ENCODE measurements at regions not wholly inside any gene's neighbourhood (a gene's known extent, or its start where the extent isn't known, plus 50 kb on each side); places are given as distances from the start of the nearest gene placed in this dataset.

DNA sequence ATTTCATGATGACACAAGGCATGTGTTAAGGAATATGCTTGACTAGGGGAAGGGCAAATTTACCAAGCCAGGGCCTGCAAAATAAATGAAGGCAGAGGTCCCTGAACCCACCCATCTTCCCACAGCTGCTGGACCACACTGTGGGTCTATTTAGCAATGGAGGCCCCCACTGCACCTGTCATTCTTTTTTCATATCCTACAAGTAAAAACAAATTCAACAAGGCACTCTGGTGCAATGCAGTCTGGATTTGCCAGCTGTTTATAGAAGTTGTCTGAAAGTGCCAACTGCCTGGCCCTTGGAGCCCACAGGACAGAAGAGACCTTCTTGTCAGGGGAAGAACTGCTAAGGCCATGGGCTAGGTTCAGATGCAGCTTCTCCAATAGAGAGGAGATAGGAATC lies 112.8 kb upstream of the ATL2 start:
- H3K27me3 ChIP-seq: no peaks in the 10 kb centered on the region
- TF ChIP-seq, protein P1, sequence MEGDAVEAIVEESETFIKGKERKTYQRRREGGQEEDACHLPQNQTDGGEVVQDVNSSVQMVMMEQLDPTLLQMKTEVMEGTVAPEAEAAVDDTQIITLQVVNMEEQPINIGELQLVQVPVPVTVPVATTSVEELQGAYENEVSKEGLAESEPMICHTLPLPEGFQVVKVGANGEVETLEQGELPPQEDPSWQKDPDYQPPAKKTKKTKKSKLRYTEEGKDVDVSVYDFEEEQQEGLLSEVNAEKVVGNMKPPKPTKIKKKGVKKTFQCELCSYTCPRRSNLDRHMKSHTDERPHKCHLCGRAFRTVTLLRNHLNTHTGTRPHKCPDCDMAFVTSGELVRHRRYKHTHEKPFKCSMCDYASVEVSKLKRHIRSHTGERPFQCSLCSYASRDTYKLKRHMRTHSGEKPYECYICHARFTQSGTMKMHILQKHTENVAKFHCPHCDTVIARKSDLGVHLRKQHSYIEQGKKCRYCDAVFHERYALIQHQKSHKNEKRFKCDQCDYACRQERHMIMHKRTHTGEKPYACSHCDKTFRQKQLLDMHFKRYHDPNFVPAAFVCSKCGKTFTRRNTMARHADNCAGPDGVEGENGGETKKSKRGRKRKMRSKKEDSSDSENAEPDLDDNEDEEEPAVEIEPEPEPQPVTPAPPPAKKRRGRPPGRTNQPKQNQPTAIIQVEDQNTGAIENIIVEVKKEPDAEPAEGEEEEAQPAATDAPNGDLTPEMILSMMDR (IDR thresholded peaks at IDR 0.05): no peak
- H3K4me3 ChIP-seq: no peak overlapping the region
- intact Hi-C loops (cut with DNase I): no loop called here
- DNase-seq: no peak
- no peaks in the 10 kb centered on the region for H3K36me3 ChIP-seq
- no peaks in the 10 kb centered on the region for H3K4me1 ChIP-seq
- ATAC-seq: no peak
- no peaks in the 10 kb centered on the region for H3K9me3 ChIP-seq
- no peak overlapping the region for H3K27ac ChIP-seq

DNA sequence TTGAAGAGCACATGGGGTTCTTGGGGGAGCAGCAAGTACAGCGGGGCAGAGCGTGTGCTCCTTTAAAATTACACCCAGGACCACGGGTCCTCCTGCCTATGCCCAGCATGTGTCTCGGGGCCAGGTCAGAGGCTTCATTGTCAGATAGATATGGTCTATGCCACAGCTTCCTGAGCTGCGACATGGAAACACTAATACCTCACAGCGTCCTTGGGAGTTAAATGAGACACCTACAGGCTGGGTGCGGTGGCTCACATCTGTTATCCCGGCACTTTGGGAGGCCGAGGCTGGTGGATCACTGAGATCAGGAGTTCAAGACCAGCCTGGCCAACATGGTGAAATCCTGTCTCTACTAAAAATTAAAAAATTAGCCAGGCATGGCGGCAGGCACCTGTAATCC lies 110.8 kb upstream of the ATL2 start:
- Histone ChIP-seq H3K27ac (no peak overlapping the region), H3K4me1 (no peaks in the 10 kb centered on the region), H3K36me3 (no peaks in the 10 kb centered on the region), H3K27me3 (no peaks in the 10 kb centered on the region), H3K9me3 (no peaks in the 10 kb centered on the region), H3K4me3 (no peak overlapping the region)
- no peak for DNase-seq
- TF ChIP-seq, protein P1 (IDR thresholded peaks at IDR 0.05): no peak
- intact Hi-C loops (cut with DNase I): no loop called here
- ATAC-seq: no peak

GRCh38 chr2:38486213-38487026 lies 109.3 kb upstream of the ATL2 start:
- no peaks in the 10 kb centered on the region for H3K27me3 ChIP-seq
- ATAC-seq: no peak
- TF ChIP-seq, protein P1 (IDR thresholded peaks at IDR 0.05): no peak
- intact Hi-C loops (cut with DNase I): no loop called here
- no peaks in the 10 kb centered on the region for H3K4me1 ChIP-seq
- H3K36me3 ChIP-seq: no peaks in the 10 kb centered on the region
- no peak overlapping the region for H3K4me3 ChIP-seq
- H3K9me3 ChIP-seq: no peaks in the 10 kb centered on the region
- no peak for DNase-seq
- H3K27ac ChIP-seq: no peak overlapping the region

- TF ChIP-seq, protein P1 (IDR thresholded peaks at IDR 0.05): no peak
Observed at GRCh38 chr2:38485734-38486133, 108.7 kb upstream of the ATL2 start.

DNA sequence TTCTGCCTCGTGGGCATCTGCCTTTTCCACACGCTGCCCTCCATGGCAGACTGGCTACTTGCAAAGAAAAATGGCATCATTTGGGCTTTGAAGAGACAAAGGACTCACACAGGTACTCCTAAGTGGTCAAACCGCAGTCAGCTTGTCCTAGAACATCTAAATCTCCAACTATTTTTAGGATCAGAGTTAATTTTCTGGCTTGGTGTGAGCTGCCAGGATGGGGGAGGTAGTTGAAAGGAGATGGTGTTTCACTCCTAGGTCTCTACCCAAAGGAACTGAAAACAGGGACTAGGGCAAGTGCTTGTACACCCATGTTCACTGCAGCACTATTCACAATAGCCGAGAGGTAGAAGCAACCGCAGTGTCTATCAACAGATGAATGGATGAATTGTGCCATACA lies 107.9 kb upstream of the ATL2 start:
- no peaks in the 10 kb centered on the region for H3K4me1 ChIP-seq
- H3K4me3 ChIP-seq: no peak overlapping the region
- ATAC-seq (no peak), DNase-seq (no peak)
- intact Hi-C loops (cut with DNase I): no loop called here
- TF ChIP-seq, protein P1 (IDR thresholded peaks at IDR 0.05): no peak
- no peak overlapping the region for H3K27ac ChIP-seq
- H3K36me3 ChIP-seq: no peaks in the 10 kb centered on the region
- peaks cover 4% of the 10 kb centered on the region for H3K9me3 ChIP-seq
- no peaks in the 10 kb centered on the region for H3K27me3 ChIP-seq

More at GRCh38 chr2:38485734-38486133, 108.7 kb upstream of the ATL2 start:
- Histone ChIP-seq H3K27me3 (no peaks in the 10 kb centered on the region), H3K27ac (no peak overlapping the region), H3K9me3 (no peaks in the 10 kb centered on the region), H3K4me1 (no peaks in the 10 kb centered on the region), H3K4me3 (no peak overlapping the region), H3K36me3 (no peaks in the 10 kb centered on the region)
- intact Hi-C loops (cut with DNase I): no loop called here
- no peak for DNase-seq
- peak; percentile 87 for ATAC-seq
